HepG2 (cell line): ENCODE measurements at regions not wholly inside any gene's neighbourhood (a gene's known extent, or its start where the extent isn't known, plus 50 kb on each side); places are given as distances from the start of the nearest gene placed in this dataset.

Experiments used
- ATAC-seq: fragments of 200-7000 bp; cut with Tn5 transposase; 3 replicates; pipeline ENCODE4 v1.9.1; 2020; ENCODE audit warnings: mild to moderate bottlenecking, moderate library complexity
- BruUV-seq: library from RNA; stranded (reverse); fragments of 400-500 nt; replicated peaks from 2 replicates; lab custom pipeline; 2021; lab: Mats Ljungman, UMichigan
- CTCF ChIA-PET: fragments of 300-600 bp; formaldehyde crosslinking; extraction: SDS; loops from one replicate; lab custom pipeline; 2021; ENCODE audit warnings: low total read pairs, inconsistent platforms, low intra/inter-chr PET ratio; lab: Yijun Ruan, JAX
- POLR2A ChIA-PET: fragments of 350-600 bp; sonication (Branson Sonifier 250); formaldehyde crosslinking; loops from one replicate; lab custom pipeline; 2020; ENCODE audit warnings: antibody characterized with exemption, inconsistent platforms; lab: Yijun Ruan, JAX
- DNase-seq: peaks from one replicate; pipeline ENCODE4 v3.0.0-alpha.2; 2015; ENCODE audit warnings: low spot score
- FAIRE-seq: peaks from 3 replicates; lab custom pipeline; 2011; peaks lifted over from hg19 to GRCh38; lab: Jason Lieb, UNC
- H2AFZ ChIP-seq: one replicate; pipeline ENCODE4 v1.6.1; 2011; ENCODE audit warnings: low read length, inconsistent platforms
- H3K27ac ChIP-seq: fragments of 300-600 bp; 3 replicates; pipeline ENCODE4 v1.8.0; 2011; ENCODE audit warnings: mixed run types, mild to moderate bottlenecking, mixed read lengths, low read length, inconsistent platforms; ENCODE audit not compliant: insufficient read depth; ENCODE audit errors: extremely low read length
- H3K27me3 ChIP-seq, 2 experiments: fragments of 200-600 bp in 1 of 2; 2 replicates in 1 of 2; 3 replicates in 1 of 2; pipeline versions ENCODE4 v1.6.0 to v1.8.0; 2011; ENCODE audit warnings: low read length in 2 of 2, mild to moderate bottlenecking in 2 of 2, moderate library complexity in 2 of 2, inconsistent platforms in 1 of 2; ENCODE audit not compliant: insufficient read depth in 2 of 2, control insufficient read depth in 1 of 2
- H3K36me3 ChIP-seq, 2 experiments: fragments of 200-600 bp in 1 of 2; replicated peaks in 1 of 2; 2 replicates in 1 of 2; 3 replicates in 1 of 2; pipeline versions ENCODE4 v1.5.1 to v1.8.0; 2011; ENCODE audit warnings: low read length in 2 of 2, inconsistent platforms in 1 of 2; ENCODE audit not compliant: insufficient read depth in 2 of 2, control insufficient read depth in 1 of 2
- H3K4me1 ChIP-seq: 2 replicates; pipeline ENCODE4 v1.5.1; 2012; ENCODE audit warnings: low read length, inconsistent platforms; ENCODE audit not compliant: insufficient read depth
- H3K4me2 ChIP-seq: 2 replicates; pipeline ENCODE4 v1.6.0; 2011; ENCODE audit warnings: low read depth, low read length, inconsistent platforms
- H3K4me3 ChIP-seq, 3 experiments: fragments of 200-600 bp in 1 of 3; sonication (generic), shearing (Covaris generic) in 1 of 3; replicated peaks in 1 of 3; 2 replicates each; pipeline ENCODE4 v1.5.1; 2011 to 2016; ENCODE audit warnings: low read length in 3 of 3, inconsistent platforms in 2 of 3, low read depth in 2 of 3, mild to moderate bottlenecking in 2 of 3, control low read depth in 1 of 3, mixed read lengths in 1 of 3; ENCODE audit not compliant: insufficient read depth in 1 of 3
- H3K79me2 ChIP-seq: one replicate; pipeline ENCODE4 v1.6.1; 2011; ENCODE audit warnings: low read length, inconsistent platforms; ENCODE audit not compliant: insufficient read depth
- H3K9ac ChIP-seq: 2 replicates; pipeline ENCODE4 v1.6.0; 2011; ENCODE audit warnings: mild to moderate bottlenecking, low read depth, low read length, inconsistent platforms; ENCODE audit not compliant: insufficient read depth
- H3K9me3 ChIP-seq: 2 replicates; pipeline ENCODE4 v1.5.1; 2012; ENCODE audit warnings: mild to moderate bottlenecking, low read length
- H4K20me1 ChIP-seq: 2 replicates; pipeline ENCODE4 v1.6.0; 2011; ENCODE audit warnings: inconsistent platforms, mild to moderate bottlenecking, low read length, moderate library complexity; ENCODE audit not compliant: insufficient read depth
- FOXO1 ChIP-seq: sonication (generic); formaldehyde crosslinking; IDR thresholded peaks from 2 replicates; pipeline ENCODE4 v1.4.0; 2020; ENCODE audit warnings: missing genetic modification reagents
- HDAC2 ChIP-seq: sonication (generic); formaldehyde crosslinking; IDR thresholded peaks from 2 replicates; pipeline ENCODE4 v1.4.0; 2020; ENCODE audit warnings: missing genetic modification reagents
- HNF4G ChIP-seq, 2 experiments: sonication (generic) in 1 of 2; formaldehyde crosslinking in 1 of 2; IDR thresholded peaks; 2 replicates each; pipeline versions ENCODE4 v1.4.0 to v1.6.1; 2011 to 2020; ENCODE audit warnings: borderline replicate concordance in 2 of 2, low read depth in 2 of 2, mild to moderate bottlenecking in 2 of 2, low read length in 1 of 2, missing genetic modification reagents in 1 of 2, moderate library complexity in 1 of 2
- NR2F6 ChIP-seq, 2 experiments: IDR thresholded peaks; 2 replicates each; pipeline ENCODE4 v1.6.1; 2016; ENCODE audit warnings: antibody characterized with exemption in 1 of 2, mild to moderate bottlenecking in 1 of 2
- SP2 ChIP-seq: sonication (generic); formaldehyde crosslinking; IDR thresholded peaks from 2 replicates; pipeline ENCODE4 v1.5.1; 2020; ENCODE audit warnings: mild to moderate bottlenecking, missing genetic modification reagents
- ZNF543 ChIP-seq: sonication (generic); formaldehyde crosslinking; IDR thresholded peaks from 2 replicates; pipeline ENCODE4 v1.4.0; 2020; ENCODE audit warnings: mild to moderate bottlenecking, missing genetic modification reagents
- ZNF710 ChIP-seq: sonication (generic); formaldehyde crosslinking; IDR thresholded peaks from 2 replicates; pipeline ENCODE4 v1.5.0; 2020; ENCODE audit warnings: mild to moderate bottlenecking, missing genetic modification reagents, borderline replicate concordance
- ZNF737 ChIP-seq: sonication (generic); formaldehyde crosslinking; IDR thresholded peaks from 2 replicates; pipeline ENCODE4 v1.5.0; 2020; ENCODE audit warnings: missing genetic modification reagents, mild to moderate bottlenecking, borderline replicate concordance
- WGBS: methylation state at CpG from one replicate; pipeline ENCODE4 v1.1.6; 2017; ENCODE audit warnings: low lambda C conversion rate; 5-methylcytosine and 5-hydroxymethylcytosine counted together
- in situ Hi-C: cut with HindIII; loops from 2 replicates; pipeline ENCODE4 v1.10.0; 2017; ENCODE audit warnings: low pct_unique_long_range_greater_than_20kb; ENCODE audit not compliant: extremely low pct_ligation_motif_present
- intact Hi-C: fragments of 100-400 bp; cut with micrococcal nuclease; formaldehyde crosslinking; loops from one replicate; pipeline ENCODE4 v1.10.0; 2022; ENCODE audit not compliant: unreplicated experiment

DNA sequence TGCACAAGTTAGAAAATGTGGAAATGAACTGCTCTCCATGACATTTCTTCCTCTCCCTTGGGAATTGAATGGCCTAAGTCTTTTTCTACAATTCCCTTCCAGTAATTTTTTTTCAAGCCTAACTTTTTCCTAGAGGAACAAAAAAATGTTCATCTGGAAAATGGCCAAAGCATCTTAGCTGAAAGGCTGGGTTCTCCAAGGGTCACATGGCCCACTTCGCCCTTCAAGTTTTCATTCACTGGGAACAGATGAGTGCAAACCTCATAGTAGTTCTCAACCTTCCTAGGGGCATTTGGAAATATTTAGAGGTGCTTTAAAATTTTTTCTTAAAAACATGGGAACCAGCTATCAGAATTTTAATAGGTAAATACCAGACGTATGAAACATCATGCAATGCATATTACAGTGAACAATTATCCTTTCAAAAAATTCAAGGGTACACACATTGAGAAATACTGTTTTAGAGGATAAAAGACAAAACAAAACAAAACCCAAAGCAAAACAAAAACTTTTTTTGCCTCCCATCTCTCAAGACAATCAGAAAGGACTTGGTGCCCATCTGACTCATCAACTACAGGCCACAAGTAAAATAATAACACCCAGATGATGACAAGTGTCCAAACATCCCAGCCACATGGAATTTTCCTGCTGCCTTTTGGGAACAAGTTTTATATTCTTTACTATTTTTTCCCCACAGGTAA is 208.8 kb downstream of the SLITRK6 start:
- Histone ChIP-seq H3K4me1 (no peaks in the 10 kb centered on the region), H3K36me3 (no peaks in the 10 kb centered on the region), H3K9ac (no peak overlapping the region), H3K27me3 (no peaks in the 10 kb centered on the region), H2AFZ (no peak overlapping the region), H3K9me3 (peaks cover 14% of the 10 kb centered on the region; the same call in 1 of the 2 replicates), H3K4me2 (no peak overlapping the region), H4K20me1 (no peaks in the 10 kb centered on the region), H3K79me2 (no peaks in the 10 kb centered on the region)
- ATAC-seq (no peak), FAIRE-seq (no peak), DNase-seq (no peak)
- in situ Hi-C loops, result no loop called here
- CTCF ChIA-PET, result no interaction called here
- POLR2A ChIA-PET, result no interaction called here
- no peak for TF ChIP-seq ZNF710 (CRISPR knock-in tag)
- TF ChIP-seq HNF4G (IDR thresholded peaks at IDR 0.05; ENCODE audit: borderline replicate concordance, low read depth, low read length), result no peak
- TF ChIP-seq HNF4G (CRISPR knock-in tag; IDR thresholded peaks at IDR 0.05; ENCODE audit: borderline replicate concordance, low read depth), result no peak
- TF ChIP-seq ZNF737 (CRISPR knock-in tag), result no peak
- no peak for TF ChIP-seq FOXO1
- TF ChIP-seq NR2F6 (IDR thresholded peaks at IDR 0.05), result no peak
- no peak for TF ChIP-seq NR2F6 (CRISPR knock-in tag; IDR thresholded peaks at IDR 0.05)
- no peak for TF ChIP-seq ZNF543
- no peak for TF ChIP-seq HDAC2 (CRISPR knock-in tag)
- no peak for TF ChIP-seq SP2 (CRISPR knock-in tag)
- TF ChIP-seq, all 625 proteins: peak for 0
- no TSS peak for BruUV-seq
- intact Hi-C loops, result no loop called here
- H3K4me3 ChIP-seq, result no peak overlapping the region
- no peak overlapping the region for H3K27ac ChIP-seq
- WGBS, result 0% methylated on average over 2 of the region's 2 CpGs
